Neural progenitor cell (in vitro differentiated cells): ENCODE measurements at regions not wholly inside any gene's neighbourhood (a gene's known extent, or its start where the extent isn't known, plus 50 kb on each side); places are given as distances from the start of the nearest gene placed in this dataset.

ENCODE experiments used
- DNase-seq: peaks from one replicate; pipeline ENCODE4 v3.0.0-alpha.2; 2016; ENCODE audit warnings: low spot score
- H2AFZ ChIP-seq: fragments of 200-600 bp; sonication (generic); replicated peaks from 2 replicates; pipeline ENCODE4 v1.6.1; 2016; ENCODE audit warnings: antibody characterized with exemption
- H3F3A ChIP-seq: fragments of 200-600 bp; sonication (generic); 2 replicates; pipeline ENCODE4 v1.6.1; 2016; ENCODE audit warnings: antibody characterized with exemption, low read depth
- H3K27ac ChIP-seq: fragments of 200-600 bp; sonication (generic); 2 replicates; pipeline ENCODE4 v1.5.1; 2016; ENCODE audit warnings: mild to moderate bottlenecking
- H3K27me3 ChIP-seq: fragments of 200-600 bp; sonication (generic); 2 replicates; pipeline ENCODE4 v1.6.1; 2016; ENCODE audit warnings: mild to moderate bottlenecking, moderate library complexity
- H3K36me3 ChIP-seq: fragments of 200-600 bp; sonication (generic); 2 replicates; pipeline ENCODE4 v1.5.1; 2016
- H3K4me1 ChIP-seq: fragments of 200-600 bp; sonication (generic); 2 replicates; pipeline ENCODE4 v1.6.1; 2016; ENCODE audit warnings: mixed run types
- H3K4me2 ChIP-seq: fragments of 200-600 bp; sonication (generic); 2 replicates; pipeline ENCODE4 v1.6.1; 2016
- H3K4me3 ChIP-seq: fragments of 200-600 bp; sonication (generic); 2 replicates; pipeline ENCODE4 v1.5.1; 2016
- H3K79me2 ChIP-seq: fragments of 200-600 bp; sonication (generic); 2 replicates; pipeline ENCODE4 v1.6.1; 2016; ENCODE audit warnings: low read depth
- H3K9ac ChIP-seq: fragments of 200-600 bp; sonication (generic); 2 replicates; pipeline ENCODE4 v1.6.1; 2016
- H3K9me3 ChIP-seq: fragments of 200-600 bp; sonication (generic); 2 replicates; pipeline ENCODE4 v1.5.1; 2016; ENCODE audit warnings: low read depth
- H4K20me1 ChIP-seq: fragments of 200-600 bp; sonication (generic); 2 replicates; pipeline ENCODE4 v1.6.1; 2016; ENCODE audit warnings: low read depth
- H3K27ac Mint-ChIP-seq: 3 replicates; pipeline ENCODE4 v1.8.0; 2021; ENCODE audit warnings: mixed read lengths
- H3K27me3 Mint-ChIP-seq: 2 replicates; pipeline ENCODE4 v1.8.0; 2022; ENCODE audit warnings: low read depth, mild to moderate bottlenecking, inconsistent platforms, moderate library complexity, mixed read lengths; ENCODE audit not compliant: insufficient read depth
- H3K36me3 Mint-ChIP-seq: 3 replicates; pipeline ENCODE4 v1.8.0; 2021; ENCODE audit warnings: mixed read lengths
- H3K4me1 Mint-ChIP-seq: 3 replicates; pipeline ENCODE4 v1.8.0; 2021; ENCODE audit warnings: mixed read lengths
- H3K4me3 Mint-ChIP-seq: 3 replicates; pipeline ENCODE4 v1.8.0; 2021; ENCODE audit warnings: mild to moderate bottlenecking, moderate library complexity, mixed read lengths
- H3K9me3 Mint-ChIP-seq: 3 replicates; pipeline ENCODE4 v1.8.0; 2020; ENCODE audit warnings: mixed read lengths
- CTCF ChIP-seq: fragments of 200-600 bp; sonication (generic); IDR thresholded peaks from 2 replicates; pipeline ENCODE4 v1.5.1; 2017; ENCODE audit warnings: antibody characterized with exemption, mild to moderate bottlenecking
- EZH2 ChIP-seq: fragments of 200-600 bp; sonication (generic); IDR thresholded peaks from 2 replicates; pipeline ENCODE4 v1.6.1; 2017; ENCODE audit warnings: antibody characterized with exemption, mild to moderate bottlenecking, moderate library complexity
- EZH2phosphoT487 ChIP-seq: fragments of 200-600 bp; sonication (generic); IDR thresholded peaks from 2 replicates; pipeline ENCODE4 v1.6.1; 2017; ENCODE audit warnings: antibody characterized with exemption

GRCh38 chr4:117641519-117641918 lies 392.8 kb upstream of the NDST3 start:
- Mint-ChIP-seq H3K4me3 (no peak overlapping the region), H3K27ac (no peak overlapping the region)

GRCh38 chr4:117654079-117654478 lies 380.2 kb upstream of the NDST3 start:
- no peak overlapping the region for H3K4me3 ChIP-seq
- H2AFZ ChIP-seq: no peak overlapping the region
- no peaks in the 10 kb centered on the region for H3K9me3 ChIP-seq
- no peaks in the 10 kb centered on the region for H3K4me1 ChIP-seq
- H3K4me3 Mint-ChIP-seq: no peak overlapping the region
- H3K27me3 Mint-ChIP-seq: peaks cover 6% of the 10 kb centered on the region
- H3K79me2 ChIP-seq: no peaks in the 10 kb centered on the region
- no peaks in the 10 kb centered on the region for H3K36me3 Mint-ChIP-seq
- no peaks in the 10 kb centered on the region for H4K20me1 ChIP-seq
- H3K9me3 Mint-ChIP-seq: no peaks in the 10 kb centered on the region
- DNase-seq: no peak
- H3K27ac ChIP-seq: no peak overlapping the region
- H3K9ac ChIP-seq: no peak overlapping the region
- H3K36me3 ChIP-seq: no peaks in the 10 kb centered on the region
- H3K4me1 Mint-ChIP-seq: no peaks in the 10 kb centered on the region
- H3K27ac Mint-ChIP-seq: no peak overlapping the region
- no peak overlapping the region for H3K4me2 ChIP-seq
- no peak for TF ChIP-seq EZH2
- TF ChIP-seq EZH2phosphoT487: no peak
- no peak for TF ChIP-seq CTCF
- no peaks in the 10 kb centered on the region for H3F3A ChIP-seq
- no peaks in the 10 kb centered on the region for H3K27me3 ChIP-seq

More at GRCh38 chr4:117641519-117641918, 392.8 kb upstream of the NDST3 start:
- H3F3A ChIP-seq: no peaks in the 10 kb centered on the region
- H3K4me1 ChIP-seq: peaks cover 13% of the 10 kb centered on the region
- H3K27ac ChIP-seq: no peak overlapping the region
- TF ChIP-seq EZH2phosphoT487: no peak
- no peak for TF ChIP-seq EZH2
- TF ChIP-seq CTCF: no peak
- H3K36me3 ChIP-seq: no peaks in the 10 kb centered on the region
- no peaks in the 10 kb centered on the region for H4K20me1 ChIP-seq
- H3K4me3 ChIP-seq: no peak overlapping the region
- H2AFZ ChIP-seq: no peak overlapping the region
- H3K9me3 Mint-ChIP-seq: peaks cover 2% of the 10 kb centered on the region
- no peaks in the 10 kb centered on the region for H3K27me3 Mint-ChIP-seq
- H3K9ac ChIP-seq: no peak overlapping the region
- H3K9me3 ChIP-seq: no peaks in the 10 kb centered on the region
- no peaks in the 10 kb centered on the region for H3K36me3 Mint-ChIP-seq
- DNase-seq: no peak
- H3K4me1 Mint-ChIP-seq: peaks cover 12% of the 10 kb centered on the region
- H3K27me3 ChIP-seq: no peaks in the 10 kb centered on the region
- H3K79me2 ChIP-seq: no peaks in the 10 kb centered on the region
- no peak overlapping the region for H3K4me2 ChIP-seq

GRCh38 chr4:117660668-117661067 lies 373.6 kb upstream of the NDST3 start:
- no peak overlapping the region for H3K4me2 ChIP-seq
- H3K79me2 ChIP-seq: no peaks in the 10 kb centered on the region
- no peak overlapping the region for H3K9ac ChIP-seq
- H3K36me3 ChIP-seq: no peaks in the 10 kb centered on the region
- H3K27me3 ChIP-seq: no peaks in the 10 kb centered on the region
- H3K27me3 Mint-ChIP-seq: peaks cover 2% of the 10 kb centered on the region
- no peak overlapping the region for H3K27ac ChIP-seq
- no peaks in the 10 kb centered on the region for H3K9me3 ChIP-seq
- no peak overlapping the region for H2AFZ ChIP-seq
- no peaks in the 10 kb centered on the region for H3K9me3 Mint-ChIP-seq
- no peaks in the 10 kb centered on the region for H3F3A ChIP-seq
- TF ChIP-seq EZH2 (no peak), EZH2phosphoT487 (no peak), CTCF (no peak)
- H3K4me1 Mint-ChIP-seq: no peaks in the 10 kb centered on the region
- H3K4me3 ChIP-seq: no peak overlapping the region
- DNase-seq: no peak
- H4K20me1 ChIP-seq: no peaks in the 10 kb centered on the region
- H3K27ac Mint-ChIP-seq: no peak overlapping the region
- H3K36me3 Mint-ChIP-seq: no peaks in the 10 kb centered on the region
- H3K4me3 Mint-ChIP-seq: no peak overlapping the region
- no peaks in the 10 kb centered on the region for H3K4me1 ChIP-seq
